Fibroblast of pulmonary artery (primary cell): ENCODE measurements at regions not wholly inside any gene's neighbourhood (a gene's known extent, or its start where the extent isn't known, plus 50 kb on each side); places are given as distances from the start of the nearest gene placed in this dataset.

Experiments used
- DNase-seq: peaks from one replicate; pipeline ENCODE4 v3.0.0-alpha.2; 2010; ENCODE audit warnings: low read depth
- H3K4me3 ChIP-seq: replicated peaks from 2 replicates; pipeline ENCODE4 v1.5.1; 2011; ENCODE audit warnings: low read depth, mild to moderate bottlenecking, control low read depth, low read length, moderate library complexity
- TF ChIP-seq, protein P1 (sequence below): IDR thresholded peaks from 2 replicates; pipeline ENCODE4 v1.5.1; 2011; ENCODE audit warnings: mild to moderate bottlenecking, control low read depth, low read length, inconsistent platforms; ENCODE audit errors: missing control alignments

DNA sequence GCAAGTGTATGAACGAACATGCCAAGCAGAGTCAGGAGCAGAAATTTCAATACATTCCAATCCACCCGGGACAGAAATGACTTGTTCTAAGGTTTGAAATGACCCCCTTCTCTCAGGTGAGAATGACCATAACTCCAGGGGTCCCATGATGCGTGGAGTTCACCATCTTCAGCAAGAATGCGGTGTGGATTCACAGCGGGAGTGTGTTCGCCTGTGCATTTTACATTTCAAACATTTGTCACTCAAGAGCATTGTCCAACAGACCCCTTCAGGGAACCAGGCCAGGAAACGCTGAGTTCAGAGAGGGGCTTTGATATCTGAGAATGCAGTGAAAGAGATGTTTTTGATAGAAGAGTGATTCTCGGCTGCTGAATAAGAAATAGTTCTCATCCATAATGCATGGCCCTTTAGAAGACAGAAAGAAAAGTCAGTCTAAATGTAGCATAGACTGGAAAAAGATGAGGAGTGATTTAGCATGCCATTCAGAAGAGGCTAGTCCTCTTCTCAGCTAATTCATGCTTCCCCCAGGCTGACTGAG, 200.3 kb upstream of the KCNG1 start:
- DNase-seq, result no peak
- H3K4me3 ChIP-seq, result no peak overlapping the region
- TF ChIP-seq, protein P1, sequence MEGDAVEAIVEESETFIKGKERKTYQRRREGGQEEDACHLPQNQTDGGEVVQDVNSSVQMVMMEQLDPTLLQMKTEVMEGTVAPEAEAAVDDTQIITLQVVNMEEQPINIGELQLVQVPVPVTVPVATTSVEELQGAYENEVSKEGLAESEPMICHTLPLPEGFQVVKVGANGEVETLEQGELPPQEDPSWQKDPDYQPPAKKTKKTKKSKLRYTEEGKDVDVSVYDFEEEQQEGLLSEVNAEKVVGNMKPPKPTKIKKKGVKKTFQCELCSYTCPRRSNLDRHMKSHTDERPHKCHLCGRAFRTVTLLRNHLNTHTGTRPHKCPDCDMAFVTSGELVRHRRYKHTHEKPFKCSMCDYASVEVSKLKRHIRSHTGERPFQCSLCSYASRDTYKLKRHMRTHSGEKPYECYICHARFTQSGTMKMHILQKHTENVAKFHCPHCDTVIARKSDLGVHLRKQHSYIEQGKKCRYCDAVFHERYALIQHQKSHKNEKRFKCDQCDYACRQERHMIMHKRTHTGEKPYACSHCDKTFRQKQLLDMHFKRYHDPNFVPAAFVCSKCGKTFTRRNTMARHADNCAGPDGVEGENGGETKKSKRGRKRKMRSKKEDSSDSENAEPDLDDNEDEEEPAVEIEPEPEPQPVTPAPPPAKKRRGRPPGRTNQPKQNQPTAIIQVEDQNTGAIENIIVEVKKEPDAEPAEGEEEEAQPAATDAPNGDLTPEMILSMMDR, result no peak

DNA sequence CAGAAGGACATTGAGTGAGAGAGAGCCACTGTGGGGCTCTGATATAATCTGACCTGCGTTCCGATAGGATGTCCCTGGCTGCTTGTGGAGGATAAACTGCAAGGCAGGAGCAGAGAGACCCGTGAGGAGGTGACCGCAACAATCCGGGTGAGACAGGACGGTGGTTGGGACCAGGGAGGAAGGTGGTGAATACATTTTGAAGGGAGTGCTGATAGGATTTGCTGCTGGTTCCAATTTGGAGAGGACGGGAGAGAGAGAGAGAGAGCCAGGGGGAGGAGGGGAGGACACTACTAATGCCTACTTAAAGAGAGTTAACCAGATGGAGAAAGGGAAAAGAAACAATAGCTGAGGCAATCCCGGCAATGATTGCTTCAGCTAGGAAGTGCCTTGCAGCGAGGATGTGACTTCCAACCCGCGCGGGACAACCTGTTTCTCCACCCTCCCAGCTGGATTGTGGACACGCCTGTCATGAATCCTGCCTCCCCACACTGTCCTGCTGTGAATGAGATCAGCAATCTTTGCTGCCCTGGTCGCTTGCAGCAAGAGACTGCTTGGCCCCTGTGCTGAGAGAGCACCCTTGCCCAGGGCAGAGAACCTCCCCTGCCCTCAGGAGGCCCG, 199.0 kb upstream of the KCNG1 start:
- TF ChIP-seq, protein P1, result no peak
- no peak overlapping the region for H3K4me3 ChIP-seq
- DNase-seq, result peak; percentile 61

DNA sequence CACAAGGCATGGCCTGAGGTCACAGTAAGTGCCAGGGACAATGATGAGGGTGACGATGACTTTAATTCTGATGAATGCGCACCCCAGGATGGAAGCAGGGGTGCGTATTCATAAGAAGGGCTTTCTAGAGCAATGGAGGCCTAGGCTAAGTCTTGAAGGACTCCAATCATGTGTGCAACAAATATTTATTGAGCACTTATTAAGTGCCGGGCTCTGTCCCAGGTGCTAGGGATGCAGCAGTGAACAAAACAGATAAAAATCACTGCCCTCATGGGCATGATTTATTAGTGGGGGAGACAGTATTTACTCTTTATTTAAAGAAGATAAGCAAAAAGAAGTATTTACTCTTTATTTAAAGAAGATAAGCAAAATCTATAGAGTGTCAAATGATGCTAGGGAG, 198.2 kb upstream of the KCNG1 start:
- no peak for DNase-seq
- H3K4me3 ChIP-seq, result no peak overlapping the region
- TF ChIP-seq, protein P1, result no peak

DNA sequence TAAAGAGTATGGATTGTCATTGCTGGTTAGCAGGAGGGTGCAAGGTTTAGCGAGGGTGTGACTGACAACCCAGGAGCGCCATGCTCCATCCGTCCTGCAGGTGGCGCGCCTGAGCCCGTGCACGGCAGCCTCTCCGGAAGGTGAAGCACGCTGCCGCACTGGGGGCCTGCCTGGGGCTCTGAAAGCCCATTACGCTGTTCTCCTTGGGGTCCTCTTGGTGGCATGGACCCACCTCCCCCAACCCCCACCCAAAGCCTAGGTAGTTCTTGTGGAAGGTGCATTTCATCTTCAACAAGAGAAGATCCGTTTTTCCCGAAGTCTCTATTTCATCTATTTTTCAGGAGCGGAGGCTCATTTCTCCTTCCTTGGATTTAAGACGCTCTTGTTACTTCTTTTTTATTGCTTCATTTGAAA, 197.4 kb upstream of the KCNG1 start:
- TF ChIP-seq, protein P1, result peak; percentile 89
- peak; percentile 9 for DNase-seq
- no peak overlapping the region for H3K4me3 ChIP-seq

DNA sequence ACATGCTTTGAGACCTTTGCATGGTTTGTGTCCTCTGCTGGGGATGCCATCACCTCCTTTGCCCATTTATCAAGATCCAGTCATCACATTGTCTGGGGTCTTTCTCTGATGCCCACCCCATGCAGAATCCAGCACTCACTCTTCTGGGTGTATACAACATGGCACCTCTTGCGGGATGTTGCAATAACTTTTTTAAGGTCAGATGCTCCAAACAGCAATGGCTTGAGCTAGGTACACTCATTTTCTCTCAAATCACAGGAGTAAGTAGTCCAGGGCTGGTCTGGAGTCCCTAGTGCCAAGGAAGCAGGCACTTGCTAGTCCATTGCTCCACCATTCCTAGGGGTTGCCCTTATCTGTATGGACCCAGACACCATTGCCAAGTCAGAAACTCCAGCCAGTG, 196.6 kb upstream of the KCNG1 start:
- H3K4me3 ChIP-seq, result no peak overlapping the region
- TF ChIP-seq, protein P1, result no peak
- no peak for DNase-seq

DNA sequence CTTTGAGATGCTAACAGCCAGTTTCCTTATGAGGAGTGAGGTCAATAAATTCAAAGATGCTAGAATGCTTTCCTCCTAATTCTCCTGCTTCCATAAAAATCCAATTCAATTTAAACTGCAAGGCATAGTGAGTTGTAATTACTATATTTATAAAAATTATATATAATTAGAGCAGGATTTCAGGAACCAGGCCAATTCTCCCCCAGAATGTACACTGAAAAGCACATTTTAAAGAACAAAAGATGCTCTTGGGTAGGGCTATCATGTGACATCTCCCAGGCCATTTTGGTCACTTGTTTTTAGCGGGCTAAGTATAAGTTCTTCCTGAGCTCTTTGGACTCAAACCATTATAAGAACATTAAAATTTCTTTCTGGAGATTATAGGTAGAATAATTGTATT, 195.7 kb upstream of the KCNG1 start:
- TF ChIP-seq, protein P1, result no peak
- no peak overlapping the region for H3K4me3 ChIP-seq
- no peak for DNase-seq
